Activated CD8-positive, alpha-beta T cell treated with anti-CD3 and anti-CD28 coated beads for 36 hours (primary cell): ENCODE measurements at regions not wholly inside any gene's neighbourhood (a gene's known extent, or its start where the extent isn't known, plus 50 kb on each side); places are given as distances from the start of the nearest gene placed in this dataset.

Experiments used
- ATAC-seq: fragments of 200-7000 bp; cut with Tn5 transposase; one replicate; pipeline ENCODE4 v1.10.0; 2021; ENCODE audit warnings: mild to moderate bottlenecking, moderate library complexity
- CTCF ChIA-PET: fragments of 350-600 bp; sonication (Branson Sonifier 250); formaldehyde crosslinking; loops from one replicate; lab custom pipeline; 2021; ENCODE audit warnings: antibody characterized with exemption; lab: Charles Lee
- POLR2A ChIA-PET: fragments of 350-600 bp; sonication (Branson Sonifier 250); formaldehyde crosslinking; loops from one replicate; lab custom pipeline; 2021; ENCODE audit warnings: antibody characterized with exemption; lab: Charles Lee
- DNase-seq: peaks from one replicate; pipeline ENCODE4 v3.0.0-alpha.2; 2020
- H3K27ac Mint-ChIP-seq: one replicate; pipeline ENCODE4 v1.8.0; 2021; ENCODE audit warnings: mild to moderate bottlenecking, mixed read lengths
- H3K27me3 Mint-ChIP-seq: one replicate; pipeline ENCODE4 v1.8.0; 2021; ENCODE audit warnings: mixed read lengths
- H3K36me3 Mint-ChIP-seq: one replicate; pipeline ENCODE4 v1.8.0; 2021; ENCODE audit warnings: low read depth, mixed read lengths
- H3K4me1 Mint-ChIP-seq: one replicate; pipeline ENCODE4 v1.8.0; 2021; ENCODE audit warnings: low read depth, mixed read lengths
- H3K4me3 Mint-ChIP-seq: one replicate; pipeline ENCODE4 v1.8.0; 2021; ENCODE audit warnings: mild to moderate bottlenecking, moderate library complexity, mixed read lengths
- H3K9me3 Mint-ChIP-seq: one replicate; pipeline ENCODE4 v1.8.0; 2021; ENCODE audit warnings: mixed read lengths
- CTCF ChIP-seq: fragments of 200-600 bp; IDR thresholded peaks from one replicate; pipeline ENCODE4 v1.8.0; 2022; ENCODE audit warnings: antibody characterized with exemption, mild to moderate bottlenecking
- intact Hi-C: fragments of 100-400 bp; cut with micrococcal nuclease; formaldehyde crosslinking; loops from one replicate; pipeline ENCODE4 v1.10.0; 2022

GRCh38 chr18:2412281-2412680 lies 159.0 kb downstream of the METTL4 start:
- no peak overlapping the region for H3K4me3 Mint-ChIP-seq
- DNase-seq = no peak
- no peaks in the 10 kb centered on the region for H3K36me3 Mint-ChIP-seq
- TF ChIP-seq CTCF = no peak
- no peaks in the 10 kb centered on the region for H3K4me1 Mint-ChIP-seq
- no peak overlapping the region for H3K27ac Mint-ChIP-seq
- H3K9me3 Mint-ChIP-seq = no peaks in the 10 kb centered on the region
- CTCF ChIA-PET = no interaction called here
- intact Hi-C loops = no loop called here
- no peak for ATAC-seq
- H3K27me3 Mint-ChIP-seq = no peaks in the 10 kb centered on the region
- POLR2A ChIA-PET = no interaction called here

GRCh38 chr18:2412996-2413751 lies 158.1 kb downstream of the METTL4 start:
- Mint-ChIP-seq H3K36me3 (no peaks in the 10 kb centered on the region), H3K4me3 (no peak overlapping the region), H3K4me1 (no peaks in the 10 kb centered on the region), H3K9me3 (no peaks in the 10 kb centered on the region), H3K27me3 (no peaks in the 10 kb centered on the region), H3K27ac (no peak overlapping the region)
- no peak for TF ChIP-seq CTCF
- DNase-seq = no peak
- intact Hi-C loops = no loop called here
- ChIA-PET POLR2A (no interaction called here), CTCF (no interaction called here)
- ATAC-seq = no peak

GRCh38 chr18:2414235-2414634 lies 157.1 kb downstream of the METTL4 start:
- Mint-ChIP-seq H3K36me3 (no peaks in the 10 kb centered on the region), H3K9me3 (no peaks in the 10 kb centered on the region), H3K27ac (no peak overlapping the region), H3K4me1 (no peaks in the 10 kb centered on the region), H3K4me3 (no peak overlapping the region), H3K27me3 (no peaks in the 10 kb centered on the region)
- ATAC-seq (no peak), DNase-seq (no peak)
- TF ChIP-seq CTCF = no peak
- intact Hi-C loops = no loop called here
- ChIA-PET POLR2A (no interaction called here), CTCF (no interaction called here)

DNA sequence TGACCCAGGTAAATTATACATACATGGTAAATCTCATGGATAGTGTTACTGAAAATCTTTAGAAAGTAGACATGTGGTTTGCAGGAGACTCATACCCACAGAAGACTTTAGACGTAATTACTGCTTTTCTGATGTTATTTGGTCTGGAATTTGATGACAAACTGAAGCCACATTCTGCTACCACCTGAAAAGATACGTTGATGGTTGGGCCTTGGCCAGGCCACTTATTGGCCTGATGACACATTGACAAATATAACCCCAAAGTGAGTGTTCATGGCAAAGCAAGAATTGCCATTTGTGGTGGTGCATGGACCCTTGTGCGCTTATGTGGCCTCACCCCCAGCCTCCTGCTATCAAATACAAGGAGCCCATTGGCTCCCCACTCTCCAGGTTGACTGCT lies 155.6 kb downstream of the METTL4 start:
- Mint-ChIP-seq H3K9me3 (no peaks in the 10 kb centered on the region), H3K36me3 (no peaks in the 10 kb centered on the region), H3K4me3 (no peak overlapping the region), H3K27me3 (peaks cover 4% of the 10 kb centered on the region), H3K4me1 (no peaks in the 10 kb centered on the region), H3K27ac (no peak overlapping the region)
- POLR2A ChIA-PET = no interaction called here
- CTCF ChIA-PET = interaction anchor here (1.2 kb wide), 1 partner anchor 40 kb away, joined by 3 read pairs; no protein-coding TSS in a partner anchor
- intact Hi-C loops = no loop called here
- no peak for TF ChIP-seq CTCF
- DNase-seq (no peak), ATAC-seq (no peak)

DNA sequence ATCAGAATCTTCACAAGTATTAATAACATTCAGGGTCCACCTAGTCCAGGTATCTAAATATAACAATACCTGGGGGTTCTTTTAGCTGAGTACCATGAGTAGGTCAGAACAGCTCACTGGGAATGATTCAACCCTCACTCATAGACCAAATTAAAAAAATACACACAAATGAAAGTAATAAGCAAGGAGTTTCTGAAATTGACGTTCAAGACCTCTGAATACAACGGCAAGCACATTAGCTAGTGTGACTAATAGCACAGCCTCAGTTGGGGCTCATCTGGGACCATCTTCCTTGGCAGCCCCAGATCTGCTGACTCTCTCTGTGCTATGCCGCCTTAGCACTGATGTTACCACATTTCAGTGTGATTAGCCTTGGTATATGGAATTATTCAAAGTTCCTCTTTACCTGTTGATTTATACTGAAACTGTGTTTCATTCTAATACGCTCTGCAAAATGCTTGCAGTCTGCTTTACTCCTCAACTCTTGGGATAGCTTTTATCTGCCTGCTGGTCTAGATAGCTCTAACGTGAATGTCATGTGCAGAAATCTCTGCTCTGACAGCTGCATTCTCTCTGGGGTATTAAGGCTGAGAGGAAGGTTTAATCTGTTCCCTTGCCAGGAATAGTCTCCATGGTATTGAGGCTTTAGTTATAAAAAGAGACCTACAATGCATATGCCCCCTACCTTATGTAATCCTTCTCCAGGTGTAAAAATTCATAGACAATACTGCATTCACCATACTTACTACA lies 153.3 kb downstream of the METTL4 start:
- Mint-ChIP-seq H3K27ac (no peak overlapping the region), H3K36me3 (no peaks in the 10 kb centered on the region), H3K4me1 (no peaks in the 10 kb centered on the region), H3K9me3 (no peaks in the 10 kb centered on the region), H3K27me3 (peaks cover 6% of the 10 kb centered on the region), H3K4me3 (no peak overlapping the region)
- intact Hi-C loops = no loop called here
- DNase-seq (no peak), ATAC-seq (no peak)
- ChIA-PET POLR2A (no interaction called here), CTCF (no interaction called here)
- no peak for TF ChIP-seq CTCF
